Ascending aorta (tissue), 2 donors: ENCODE measurements at regions not wholly inside any gene's neighbourhood (a gene's known extent, or its start where the extent isn't known, plus 50 kb on each side); places are given as distances from the start of the nearest gene placed in this dataset.
"Not testable (repeated sequence)": the region's sequence is repeated elsewhere in the genome, so short reads cannot be mapped to it uniquely, and the experiment has no call there.

ENCODE experiments used
- DNase-seq, 2 donors: peaks; one replicate each; pipeline ENCODE4 v3.0.0-alpha.2; 2019; ENCODE audit warnings: low spot score in 2 of 2
- H3K27ac ChIP-seq, 2 donors: fragments of 200-600 bp; sonication (generic); one replicate each; pipeline ENCODE4 v1.5.1; 2016 to 2017; ENCODE audit warnings: mild to moderate bottlenecking in 1 of 2
- H3K27me3 ChIP-seq: fragments of 200-600 bp; sonication (generic); one replicate; pipeline ENCODE4 v1.5.1; 2017
- H3K36me3 ChIP-seq, 2 donors: fragments of 200-600 bp; sonication (generic); one replicate each; pipeline ENCODE4 v1.5.1; 2016
- H3K4me1 ChIP-seq, 2 donors: fragments of 200-600 bp; sonication (generic); one replicate each; pipeline ENCODE4 v1.5.1; 2016 to 2017; ENCODE audit warnings: mild to moderate bottlenecking in 1 of 2
- H3K4me3 ChIP-seq, 2 donors: fragments of 200-600 bp; sonication (generic); one replicate each; pipeline ENCODE4 v1.5.1; 2016 to 2017; ENCODE audit warnings: mild to moderate bottlenecking in 1 of 2
- H3K9me3 ChIP-seq, 2 donors: fragments of 200-600 bp; sonication (generic); one replicate each; pipeline ENCODE4 v1.5.1; 2016
- CTCF ChIP-seq, 3 experiments: fragments of 200-600 bp in 2 of 3; fragments of 450-650 bp in 1 of 3; sonication (generic) in 2 of 3; IDR thresholded peaks; one replicate each; pipeline ENCODE4 v1.5.1; 2016 to 2019; ENCODE audit warnings: antibody characterized with exemption in 3 of 3, mild to moderate bottlenecking in 1 of 3, moderate library complexity in 1 of 3
- intact Hi-C: fragments of 100-400 bp; cut with DNase I; formaldehyde crosslinking; loops from one replicate; pipeline ENCODE4 v1.15.1; 2023

DNA sequence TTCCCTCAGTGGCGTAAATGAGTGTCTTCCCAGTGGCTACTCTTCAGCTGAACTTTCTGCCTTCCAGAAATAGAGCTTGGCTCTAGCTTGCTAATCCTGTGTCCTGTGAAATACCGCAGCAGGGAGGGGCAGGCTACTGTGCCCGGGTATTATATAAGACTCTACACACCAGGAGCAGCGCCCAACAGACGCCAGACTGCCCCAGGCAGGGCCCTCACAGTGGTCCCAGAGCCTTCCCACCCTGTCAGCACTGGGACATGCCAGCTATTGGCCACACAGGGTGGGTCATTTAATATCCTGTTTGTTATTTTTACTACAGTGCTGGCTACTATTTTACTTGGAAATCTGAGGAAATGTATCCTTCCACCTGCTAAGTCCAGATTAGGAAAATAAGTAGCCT lies 121.0 kb downstream of the FEM1C start:
- Histone ChIP-seq H3K36me3 (no peaks in the 10 kb centered on the region), H3K27ac (no peak overlapping the region), H3K27me3 (no peaks in the 10 kb centered on the region), H3K9me3 (no peaks in the 10 kb centered on the region), H3K4me1 (no peaks in the 10 kb centered on the region), H3K4me3 (no peak overlapping the region)
- TF ChIP-seq CTCF (IDR thresholded peaks at IDR 0.05), result no peak
- intact Hi-C loops, result no loop called here
- peak in 1 of 2 donors; percentile 65 for DNase-seq

- no peaks in the 10 kb centered on the region for H3K36me3 ChIP-seq
- H3K27ac ChIP-seq, result no peak overlapping the region
- H3K9me3 ChIP-seq, result no peaks in the 10 kb centered on the region
- no peak for DNase-seq
- TF ChIP-seq CTCF (IDR thresholded peaks at IDR 0.05), result no peak
- H3K27me3 ChIP-seq, result no peaks in the 10 kb centered on the region
- no peak overlapping the region for H3K4me3 ChIP-seq
- intact Hi-C loops, result no loop called here
- H3K4me1 ChIP-seq, result no peaks in the 10 kb centered on the region
These were observed 121.5 kb downstream of the FEM1C start for GRCh38 chr5:115423051-115423450.

DNA sequence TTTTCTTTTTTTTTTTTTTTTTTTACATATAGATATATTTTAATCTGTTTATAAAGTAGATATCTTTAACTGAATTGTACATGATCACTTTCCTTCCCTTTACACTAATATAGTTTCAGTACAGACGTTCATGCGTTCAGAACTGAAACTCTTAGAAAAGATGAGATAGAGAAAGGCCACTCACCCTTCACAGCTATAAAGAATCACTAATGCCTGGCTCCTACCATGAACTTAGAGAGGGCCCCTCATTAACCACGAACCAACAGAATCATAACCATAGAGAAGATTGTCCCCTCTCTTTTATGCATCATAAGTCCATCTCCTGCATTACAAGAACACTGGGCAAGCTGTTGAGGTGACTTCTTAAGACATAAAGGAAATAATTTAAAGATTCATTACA lies 123.8 kb downstream of the FEM1C start:
- H3K4me3 ChIP-seq, intact Hi-C loops, H3K9me3 ChIP-seq, H3K27me3 ChIP-seq, H3K4me1 ChIP-seq, H3K27ac ChIP-seq, H3K36me3 ChIP-seq, DNase-seq: not testable (repeated sequence)

DNA sequence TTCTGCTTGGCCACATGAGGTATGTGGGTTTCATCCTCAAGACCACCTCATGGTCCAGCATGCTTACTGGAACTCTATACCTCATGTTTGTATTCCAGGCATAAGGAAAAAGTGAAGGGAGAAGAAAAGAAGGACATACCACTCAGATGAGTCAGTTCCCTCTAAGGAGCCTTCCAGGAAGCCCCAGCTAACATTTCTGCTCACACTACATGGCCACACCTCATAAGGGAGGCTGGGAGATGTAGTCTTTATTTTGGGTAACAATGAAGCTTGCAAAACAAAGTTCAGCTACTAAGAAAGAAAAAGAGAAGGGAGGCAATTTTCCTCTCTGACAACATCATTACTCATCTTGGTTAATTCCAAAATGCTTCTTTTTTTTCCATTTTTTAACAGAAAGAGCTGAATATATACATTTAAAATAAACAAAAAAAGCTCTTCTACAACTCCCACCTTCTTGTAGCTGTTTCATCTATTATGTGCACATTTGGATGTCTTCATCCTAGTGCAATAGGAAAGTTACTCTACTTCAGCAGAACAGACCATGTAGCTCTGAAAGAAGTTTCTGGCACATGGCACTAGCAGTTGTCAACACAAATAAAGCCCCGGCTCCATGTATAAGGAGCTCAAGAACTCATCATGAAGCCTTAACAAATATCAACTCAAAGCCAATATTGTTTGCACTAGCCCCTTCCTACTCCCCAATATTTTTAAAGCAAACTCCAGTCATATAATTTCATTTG lies 123.6 kb upstream of the CCDC112 start:
- Histone ChIP-seq H3K27me3 (no peaks in the 10 kb centered on the region), H3K36me3 (no peaks in the 10 kb centered on the region), H3K27ac (no peak overlapping the region), H3K9me3 (no peaks in the 10 kb centered on the region), H3K4me3 (no peak overlapping the region), H3K4me1 (no peaks in the 10 kb centered on the region)
- no peak for TF ChIP-seq CTCF (IDR thresholded peaks at IDR 0.05)
- no peak for DNase-seq
- intact Hi-C loops, result no loop called here

DNA sequence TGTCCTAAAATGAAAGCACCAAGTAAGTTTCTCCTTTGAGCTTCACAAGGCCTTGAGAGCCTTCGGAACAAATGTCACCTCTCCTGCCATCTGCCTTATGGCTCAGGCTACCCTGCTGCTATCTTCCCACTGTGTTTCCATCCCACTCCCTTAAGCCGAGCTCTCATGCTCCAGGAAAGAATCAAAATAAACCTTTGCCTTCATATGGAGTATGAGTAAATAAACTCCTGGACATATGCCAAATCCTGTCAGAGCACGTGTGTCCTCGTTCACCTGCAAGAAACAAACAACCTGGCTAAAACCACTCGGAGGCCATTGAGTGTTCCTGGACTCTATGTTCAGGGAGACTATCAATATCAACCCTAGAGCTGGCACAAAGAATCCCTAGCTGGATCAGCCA lies 122.3 kb upstream of the CCDC112 start:
- no peaks in the 10 kb centered on the region for H3K27me3 ChIP-seq
- no peak for DNase-seq
- H3K9me3 ChIP-seq, result no peaks in the 10 kb centered on the region
- H3K36me3 ChIP-seq, result no peaks in the 10 kb centered on the region
- no peak for TF ChIP-seq CTCF (IDR thresholded peaks at IDR 0.05)
- H3K4me3 ChIP-seq, result no peak overlapping the region
- intact Hi-C loops, result no loop called here
- H3K4me1 ChIP-seq, result no peaks in the 10 kb centered on the region
- H3K27ac ChIP-seq, result no peak overlapping the region

- intact Hi-C loops, result no loop called here
- Histone ChIP-seq H3K4me1 (no peaks in the 10 kb centered on the region), H3K9me3 (no peaks in the 10 kb centered on the region), H3K27ac (no peak overlapping the region), H3K4me3 (no peak overlapping the region), H3K27me3 (no peaks in the 10 kb centered on the region), H3K36me3 (no peaks in the 10 kb centered on the region)
- no peak for DNase-seq
- no peak for TF ChIP-seq CTCF (IDR thresholded peaks at IDR 0.05)
These were observed 120.6 kb upstream of the CCDC112 start for GRCh38 chr5:115417076-115417475.
